Suprapubic skin (tissue), 4 donors: ENCODE measurements at regions not wholly inside any gene's neighbourhood (a gene's known extent, or its start where the extent isn't known, plus 50 kb on each side); places are given as distances from the start of the nearest gene placed in this dataset.

Experiments
- CTCF ChIP-seq, 2 donors: fragments of 200-600 bp in 1 of 2; fragments of 450-650 bp in 1 of 2; sonication (generic) in 1 of 2; IDR thresholded peaks; one replicate each; pipeline ENCODE4 v1.5.1; 2016 to 2019; ENCODE audit warnings: antibody characterized with exemption in 2 of 2, mild to moderate bottlenecking in 1 of 2, moderate library complexity in 1 of 2
- POLR2A ChIP-seq, 2 donors: fragments of 450-650 bp; IDR thresholded peaks; one replicate each; pipeline ENCODE4 v1.6.1; 2017; ENCODE audit warnings: antibody characterized with exemption in 2 of 2, mild to moderate bottlenecking in 2 of 2, moderate library complexity in 2 of 2
- POLR2AphosphoS5 ChIP-seq, 3 donors: sonication (generic); formaldehyde crosslinking; IDR thresholded peaks; one replicate each; pipeline ENCODE4 v1.6.1; 2017; ENCODE audit warnings: antibody characterized with exemption in 3 of 3

GRCh38 chr15:47514200-47514652, 203.1 kb upstream of the SEMA6D start:
- no peak for TF ChIP-seq POLR2AphosphoS5 (IDR thresholded peaks at IDR 0.05)
- TF ChIP-seq CTCF (IDR thresholded peaks at IDR 0.05) = no peak
- no peak for TF ChIP-seq POLR2A (IDR thresholded peaks at IDR 0.05)
